Activated CD4-positive, alpha-beta T cell treated with anti-CD3 and anti-CD28 coated beads, Interleukin-2, amount 50 U/mL, for 48 hours (primary cell): ENCODE measurements at regions not wholly inside any gene's neighbourhood (a gene's known extent, or its start where the extent isn't known, plus 50 kb on each side); places are given as distances from the start of the nearest gene placed in this dataset.

Experiments used
- DNase-seq, 2 experiments: peaks; one replicate each; pipeline ENCODE4 v3.0.0-alpha.2; 2020

- DNase-seq: no peak
Observed at GRCh38 chr13:106008540-106008939, 526.9 kb downstream of the EFNB2 start.

- no peak for DNase-seq
Observed at GRCh38 chr13:106007156-106007555, 528.3 kb downstream of the EFNB2 start.

DNA sequence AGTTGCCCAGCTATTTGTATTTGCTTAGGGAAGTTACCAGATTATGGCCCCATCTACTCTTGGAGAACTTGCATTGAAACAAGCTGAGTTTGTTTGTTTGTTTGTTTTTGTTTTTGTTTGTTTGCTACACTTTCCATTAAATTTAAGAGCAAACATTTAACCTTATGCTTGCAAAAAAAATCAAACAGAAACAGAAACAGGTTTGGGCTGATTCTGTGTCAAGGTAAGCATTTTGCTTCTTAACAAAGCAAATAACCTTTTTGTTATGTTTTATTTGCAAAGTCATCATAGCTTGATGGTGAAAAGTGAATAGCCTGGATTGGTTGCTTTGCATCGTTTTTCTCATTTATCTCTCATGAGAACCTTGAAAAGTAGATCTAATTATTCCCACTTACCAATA is 531.8 kb downstream of the EFNB2 start:
- no peak for DNase-seq

DNA sequence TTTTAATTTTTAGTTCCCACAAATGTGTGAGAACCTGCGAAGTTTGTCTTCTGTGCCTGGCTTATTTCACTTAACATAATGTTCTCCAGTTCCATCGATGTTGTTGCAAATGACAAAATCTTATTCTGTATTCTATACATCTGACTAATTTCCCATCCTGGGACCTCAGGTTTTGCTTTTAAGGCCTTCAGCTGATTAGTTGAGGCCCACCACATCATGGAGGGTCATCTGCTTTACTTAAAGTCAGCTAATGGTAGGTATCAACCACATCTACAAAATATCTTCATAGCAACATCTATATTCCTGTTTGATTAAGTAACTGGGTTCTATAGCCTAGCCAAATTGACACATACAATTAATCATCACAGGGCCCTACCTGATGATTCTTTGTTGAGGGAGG is 534.0 kb downstream of the EFNB2 start:
- no peak for DNase-seq

DNA sequence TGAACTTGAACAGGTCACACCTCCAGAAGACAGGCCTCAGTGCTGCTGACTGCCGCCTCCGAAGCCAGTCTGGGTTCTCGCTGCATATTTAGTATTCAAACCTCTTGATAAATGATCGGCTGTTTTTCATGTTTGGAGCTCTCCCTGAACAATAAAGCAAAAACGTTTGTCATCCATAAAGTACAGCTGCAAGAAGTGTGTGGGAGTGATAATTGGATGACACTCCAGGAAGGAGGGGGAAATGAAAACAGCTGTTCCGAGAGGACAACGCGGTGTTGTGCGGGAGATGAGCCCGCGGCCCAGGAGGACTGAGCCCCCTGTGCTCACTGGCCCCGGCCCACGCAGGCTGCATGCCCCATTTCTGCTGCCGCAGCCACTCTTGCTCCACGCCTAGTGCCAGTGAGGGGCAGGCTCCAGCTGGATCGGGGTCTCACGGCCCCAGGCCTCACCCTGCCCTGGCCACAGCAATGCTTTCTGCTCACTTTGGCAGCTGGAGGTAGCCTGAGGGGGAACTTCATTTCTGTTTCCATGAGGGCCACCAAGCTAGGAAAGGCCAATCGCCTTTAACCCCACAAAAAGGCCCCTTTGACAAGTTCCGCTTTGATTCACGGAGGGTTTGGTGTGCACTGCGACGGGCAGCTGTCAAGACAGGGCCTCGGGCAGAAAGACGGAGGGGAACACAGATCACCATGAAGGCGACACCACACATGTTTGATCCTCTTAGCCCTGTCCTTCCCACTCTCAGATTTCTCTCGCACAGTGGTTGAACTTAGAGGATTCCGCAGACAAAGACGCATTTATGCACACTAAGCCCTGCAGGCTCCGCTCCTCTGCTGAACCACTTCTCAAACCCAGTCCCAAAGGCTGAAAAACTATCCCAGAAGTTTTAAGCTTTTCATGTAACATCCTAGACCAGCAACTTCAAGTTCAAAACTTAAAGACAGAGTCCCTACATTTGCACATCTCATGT is 537.6 kb downstream of the EFNB2 start:
- no peak for DNase-seq

DNA sequence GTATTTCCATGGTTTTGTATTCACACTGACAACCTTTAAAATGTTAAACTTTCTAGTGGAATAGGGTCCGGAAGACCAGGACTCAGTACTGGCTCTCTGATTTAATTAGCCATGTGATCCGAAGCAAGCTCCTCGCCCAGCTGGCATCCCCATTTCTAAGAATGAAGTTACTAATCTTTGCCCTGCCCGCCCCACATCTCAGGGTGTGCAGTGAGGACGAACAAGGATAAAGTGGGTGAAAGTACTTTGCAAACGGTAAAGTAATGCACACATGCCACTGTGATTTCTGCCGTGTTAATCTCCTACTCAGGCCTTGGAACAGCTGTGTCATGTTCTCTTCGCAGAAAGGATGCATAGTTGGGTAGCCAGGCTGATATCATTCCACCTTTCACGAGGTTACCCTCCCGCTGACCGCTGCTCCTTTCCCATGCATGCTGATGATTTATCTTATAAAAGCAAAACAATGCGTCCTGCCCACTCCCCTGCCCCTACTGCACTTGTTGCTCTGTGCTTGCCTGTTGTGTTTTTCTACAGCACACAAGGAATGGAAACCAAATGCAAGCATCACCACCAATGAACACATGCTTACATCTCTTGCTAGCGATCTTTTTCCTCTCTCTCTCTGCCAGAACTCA is 539.0 kb downstream of the EFNB2 start:
- no peak for DNase-seq

DNA sequence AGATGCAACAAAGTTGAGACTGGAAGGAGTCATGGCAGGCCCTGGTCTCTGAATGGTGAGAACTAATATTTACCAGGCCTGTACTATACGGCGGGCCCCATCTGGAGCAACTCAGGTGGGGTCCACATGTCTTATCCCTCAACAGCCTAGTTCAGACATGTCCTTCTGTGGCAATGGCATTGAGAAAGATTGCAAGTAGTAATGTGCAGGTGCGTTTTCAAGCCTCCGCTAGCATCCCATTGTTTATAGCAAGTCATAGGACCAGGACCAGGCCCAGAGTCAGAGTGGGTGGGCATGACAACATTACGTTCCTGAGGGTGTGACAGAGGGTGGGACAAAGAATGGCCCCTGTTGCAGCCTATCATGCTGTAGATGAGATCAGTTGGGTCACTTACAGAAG is 541.1 kb downstream of the EFNB2 start:
- no peak for DNase-seq

DNA sequence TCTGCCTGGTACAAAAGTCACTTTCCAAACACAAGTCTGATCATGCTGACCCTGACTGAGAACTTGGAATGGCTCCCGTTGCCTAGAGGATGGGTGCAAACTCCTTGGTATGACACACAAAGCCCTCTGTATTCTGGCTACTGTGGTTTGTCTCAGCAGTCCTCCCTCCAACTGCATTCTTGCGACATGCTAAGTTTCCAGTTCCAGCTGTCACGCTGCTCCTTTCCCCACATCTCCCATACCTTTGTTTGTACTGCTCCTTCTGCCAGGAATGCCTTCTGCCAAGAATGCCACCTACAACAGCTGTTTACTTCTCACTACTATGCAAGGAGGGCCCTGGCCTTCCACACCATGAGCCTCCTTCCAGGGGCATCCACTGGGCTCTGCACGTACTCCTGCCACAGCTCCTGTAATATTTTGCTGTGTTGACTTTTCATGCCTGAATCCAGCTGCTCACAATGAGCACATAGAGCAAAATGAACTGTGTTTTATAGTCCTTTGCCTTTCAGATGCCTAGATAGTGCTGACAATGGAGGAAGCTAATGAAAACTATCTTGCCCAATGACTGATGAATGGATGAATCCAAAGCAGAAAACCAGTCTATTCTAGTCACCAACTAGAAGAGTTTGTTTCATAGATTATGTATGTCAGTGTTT is 543.7 kb downstream of the EFNB2 start:
- no peak for DNase-seq

GRCh38 chr13:105991131-105991530 is 544.3 kb downstream of the EFNB2 start:
- no peak for DNase-seq

- DNase-seq: no peak
Observed at GRCh38 chr13:105990256-105990958, 545.1 kb downstream of the EFNB2 start.

DNA sequence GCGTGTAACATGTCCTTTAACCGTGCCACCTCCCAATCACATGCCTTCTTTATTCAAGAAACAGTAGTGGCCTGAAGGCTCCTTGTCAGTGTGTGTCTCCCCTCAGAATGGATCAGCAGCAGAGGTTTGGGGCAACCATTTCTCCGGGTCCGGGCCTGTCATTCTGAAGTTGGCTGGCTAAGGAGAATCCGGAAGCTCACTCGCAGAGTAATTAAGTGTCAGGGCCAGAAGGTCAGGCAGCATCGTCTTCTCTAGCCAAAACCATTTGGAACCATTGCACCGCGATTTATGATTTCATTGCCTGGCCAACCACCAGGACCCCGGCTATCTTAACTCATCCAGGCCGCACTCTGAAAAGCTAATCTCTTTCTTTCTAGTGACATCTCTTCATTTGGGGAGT is 550.8 kb downstream of the EFNB2 start:
- no peak for DNase-seq

GRCh38 chr13:105984236-105984635 is 551.2 kb downstream of the EFNB2 start:
- DNase-seq: no peak

GRCh38 chr13:105982219-105982930 is 553.1 kb downstream of the EFNB2 start:
- DNase-seq: no peak

DNA sequence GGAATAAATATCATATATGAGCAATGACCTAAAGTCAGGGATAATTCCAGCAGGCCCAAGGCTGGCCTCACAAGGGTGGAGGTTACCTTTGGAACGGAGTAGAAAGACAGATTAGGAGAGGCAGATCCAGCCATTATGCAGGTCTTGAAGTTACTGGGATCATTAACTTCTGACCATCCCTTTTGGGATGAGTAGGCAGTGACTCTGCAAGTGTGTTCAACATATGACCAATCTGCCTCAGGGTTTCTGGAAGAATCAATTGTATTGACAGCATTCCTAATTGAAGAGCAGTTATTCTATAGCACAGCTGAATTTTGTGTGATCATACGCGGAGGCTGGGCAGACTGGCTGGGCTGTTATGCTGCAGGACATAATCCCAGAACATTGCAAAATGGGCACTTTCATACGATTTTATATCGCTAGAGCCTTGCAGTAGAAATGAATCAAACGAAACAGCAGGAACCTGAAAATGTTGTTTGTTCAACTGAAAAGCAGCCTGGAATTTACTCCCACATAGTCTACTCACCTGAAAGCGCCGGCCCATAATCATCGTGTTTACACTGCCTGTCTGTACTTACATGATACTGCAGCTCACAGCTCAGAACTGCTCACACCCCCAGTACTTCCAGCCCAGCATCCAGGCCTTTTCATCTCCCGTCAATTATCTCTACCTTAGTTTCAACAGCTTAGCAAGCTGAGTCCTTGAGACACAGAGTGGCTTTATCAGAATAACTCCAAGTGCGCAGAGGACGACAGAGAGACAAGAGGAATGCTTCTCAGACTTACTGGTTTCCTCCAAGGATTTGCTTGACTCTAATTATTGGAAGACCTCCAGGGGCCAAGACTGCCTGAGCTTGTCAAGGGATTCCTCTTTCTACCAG is 556.1 kb downstream of the EFNB2 start:
- no peak for DNase-seq

DNA sequence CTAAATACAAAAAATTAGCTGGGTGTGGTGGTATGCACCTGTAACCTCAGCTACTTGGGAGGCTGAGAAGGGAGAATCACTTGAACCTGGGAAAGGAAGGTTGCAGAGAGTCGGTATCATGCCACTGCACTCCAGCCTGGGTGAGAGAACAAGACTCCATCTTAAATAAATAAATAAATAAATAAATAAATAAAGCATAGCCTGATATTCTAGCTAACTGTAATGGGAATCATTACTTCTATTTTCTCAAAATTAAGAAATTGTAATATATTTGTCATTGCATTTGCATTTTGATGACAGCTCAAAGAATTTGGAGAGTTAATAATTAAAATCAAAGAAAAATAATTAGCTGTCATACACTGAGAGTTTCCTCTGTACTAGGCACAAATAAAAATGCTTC is 561.1 kb downstream of the EFNB2 start:
- no peak for DNase-seq

DNA sequence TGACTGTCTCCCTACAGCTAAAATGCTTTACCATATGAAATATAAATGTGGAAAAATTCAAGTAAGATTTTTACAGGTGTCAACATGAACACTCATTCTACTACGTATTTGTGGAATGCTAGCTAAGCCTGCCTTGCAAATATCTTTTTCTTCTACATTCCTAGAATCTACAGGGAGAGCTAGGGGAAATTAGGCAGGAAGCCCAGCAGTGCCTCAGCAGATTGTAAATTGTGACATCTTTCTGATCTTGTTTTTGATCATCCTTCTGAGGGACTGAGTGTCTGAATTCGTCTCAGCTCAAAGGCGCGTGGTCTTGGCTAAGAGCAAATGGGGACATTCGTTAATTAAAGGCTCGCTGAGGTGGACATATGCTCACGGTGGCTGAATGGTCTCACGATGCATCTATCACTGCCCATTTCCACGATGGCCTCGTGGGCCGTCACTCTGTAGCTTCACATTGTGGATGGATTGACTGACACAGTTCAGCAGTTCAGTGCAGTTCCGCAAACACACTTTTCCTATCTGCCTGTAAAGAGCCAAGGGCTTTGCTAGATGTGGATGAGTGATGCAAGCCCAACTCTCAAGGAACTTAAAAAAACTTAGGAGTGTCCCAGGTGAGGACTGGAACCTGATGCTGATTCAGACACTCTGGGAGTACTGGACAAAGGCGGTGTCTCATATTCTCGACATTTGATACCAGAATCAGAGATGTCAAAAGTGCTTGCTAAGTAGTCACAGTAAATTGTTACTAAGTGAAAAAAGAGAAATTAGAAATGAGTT is 562.5 kb downstream of the EFNB2 start:
- no peak for DNase-seq

DNA sequence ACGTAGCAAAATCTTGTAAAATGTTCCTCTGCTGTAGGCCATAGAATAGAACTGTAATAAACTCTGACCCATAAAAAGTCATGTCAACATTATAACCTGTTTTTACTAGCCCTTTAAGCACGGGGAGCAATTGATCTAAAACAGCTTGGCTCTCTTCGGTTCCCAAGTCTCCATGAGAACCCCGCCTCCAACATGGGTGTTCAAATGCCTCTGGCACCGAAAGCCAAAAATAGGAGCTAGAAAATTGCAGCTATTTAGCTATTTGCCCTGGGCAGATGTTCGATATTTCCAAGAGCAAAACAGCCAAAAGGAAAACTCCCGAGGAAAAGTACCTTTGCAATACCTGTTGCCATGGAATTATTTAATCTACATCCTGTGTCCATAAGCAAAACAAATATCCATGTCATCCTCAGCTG is 563.1 kb downstream of the EFNB2 start:
- no peak for DNase-seq

DNA sequence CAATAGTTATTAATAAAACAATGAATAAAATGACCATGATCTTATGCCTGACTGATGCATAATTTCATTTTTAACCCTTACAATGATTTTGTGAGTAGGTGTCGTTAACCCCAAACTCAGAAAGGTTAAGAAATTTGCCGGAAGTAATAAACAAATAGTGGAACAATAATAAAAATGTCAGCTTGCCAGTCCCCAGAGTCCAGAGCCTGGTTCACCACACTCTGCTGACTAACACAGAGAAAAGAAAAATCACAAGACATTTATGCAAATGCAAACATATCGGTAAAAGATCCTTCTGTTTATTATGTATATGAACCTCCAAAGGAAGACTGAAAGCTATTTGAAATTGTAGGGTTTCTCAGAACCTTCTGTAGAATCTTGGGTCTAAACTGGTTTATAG is 563.7 kb downstream of the EFNB2 start:
- DNase-seq: no peak

DNA sequence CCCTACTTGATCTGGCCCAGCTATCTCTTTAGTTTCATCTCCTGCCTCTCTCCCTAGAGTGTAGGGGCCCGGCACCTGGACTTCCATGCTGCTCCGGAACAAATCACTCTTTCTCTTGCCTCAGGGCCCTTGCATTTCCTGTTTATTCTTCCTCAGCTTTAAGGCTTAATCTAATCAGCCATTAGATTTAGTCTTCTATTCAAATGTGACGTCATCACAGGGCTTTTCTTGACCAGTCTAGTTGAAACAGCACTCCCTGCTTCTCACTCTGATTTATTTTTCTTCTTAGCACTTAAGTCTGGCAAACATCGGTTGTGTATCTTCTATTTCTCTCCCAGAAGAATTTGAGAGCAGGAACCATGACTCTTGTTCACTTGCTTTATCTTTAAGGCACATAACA is 564.1 kb downstream of the EFNB2 start:
- no peak for DNase-seq

DNA sequence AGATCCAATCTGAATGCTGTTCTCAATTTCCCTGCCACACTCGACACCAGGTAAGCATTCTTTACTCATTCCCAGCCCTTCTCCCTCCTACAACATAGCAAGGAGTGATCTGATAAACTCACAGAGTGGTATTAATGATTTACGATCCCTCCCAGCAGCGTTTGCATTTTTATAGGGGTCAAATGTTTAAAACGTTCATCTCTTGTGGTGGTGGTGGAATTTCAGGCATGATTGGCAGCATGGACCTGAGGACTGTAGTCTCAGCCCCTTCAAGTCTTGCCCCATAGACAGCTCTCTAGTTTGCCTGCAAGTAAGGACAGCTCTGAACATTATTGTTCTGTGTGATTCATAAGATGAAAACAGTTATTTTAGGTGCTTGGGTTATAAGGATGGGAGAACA is 565.7 kb downstream of the EFNB2 start:
- DNase-seq: no peak

- no peak for DNase-seq
Observed at GRCh38 chr13:105965910-105966309, 569.6 kb downstream of the EFNB2 start.
